ENCODE measurements at regions not wholly inside any gene's neighbourhood (a gene's known extent, or its start where the extent isn't known, plus 50 kb on each side); places are given as distances from the start of the nearest gene placed in this dataset.

DNA sequence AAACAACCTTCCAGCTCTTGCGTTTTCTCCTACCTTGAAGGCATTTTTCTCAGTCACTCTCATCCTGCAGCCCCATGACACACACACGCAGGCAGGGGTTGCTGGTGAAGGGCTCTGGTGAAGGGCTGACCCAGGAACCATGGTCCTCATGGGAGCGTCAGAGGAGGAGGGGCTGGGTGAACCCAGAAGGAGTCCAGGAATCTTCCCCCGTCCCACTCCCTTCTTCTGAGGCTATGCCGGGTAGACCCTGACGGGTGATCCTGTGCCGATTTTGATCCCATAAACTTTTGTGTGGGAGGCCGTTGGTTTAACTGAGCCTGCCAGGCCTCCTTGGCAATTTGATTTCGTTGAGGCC, 278.4 kb upstream of the FOXF1 start:
- TF ChIP-seq POLR2A (IDR thresholded peaks at IDR 0.05) (no peak), CTCF (IDR thresholded peaks at IDR 0.05) (no peak), EP300 (IDR thresholded peaks at IDR 0.05) (no peak)
